Mononuclear cell (primary cell): ENCODE measurements at regions not wholly inside any gene's neighbourhood (a gene's known extent, or its start where the extent isn't known, plus 50 kb on each side); places are given as distances from the start of the nearest gene placed in this dataset.

Source experiments
- H3K27me3 ChIP-seq: 2 replicates; pipeline ENCODE4 v1.6.0; 2011; ENCODE audit warnings: low read length, control low read depth; ENCODE audit not compliant: insufficient read depth
- H3K4me1 ChIP-seq: 2 replicates; pipeline ENCODE4 v1.5.1; 2011; ENCODE audit warnings: mild to moderate bottlenecking, low read length, control low read depth; ENCODE audit not compliant: insufficient read depth
- H3K4me3 ChIP-seq: 2 replicates; pipeline ENCODE4 v1.5.1; 2011; ENCODE audit warnings: mild to moderate bottlenecking, low read length, moderate library complexity
- H3K9me3 ChIP-seq: 2 replicates; pipeline ENCODE4 v1.5.1; 2011; ENCODE audit warnings: low read depth, mild to moderate bottlenecking, control low read depth, low read length

- Histone ChIP-seq H3K27me3 (no peaks in the 10 kb centered on the region), H3K9me3 (no peaks in the 10 kb centered on the region), H3K4me1 (peaks cover under 1% of the 10 kb centered on the region), H3K4me3 (no peak overlapping the region)
Observed at GRCh38 chrX:40298069-40298468, 200.3 kb upstream of the BCOR start.

GRCh38 chrX:40291553-40291952 lies 193.8 kb upstream of the BCOR start:
- no peaks in the 10 kb centered on the region for H3K9me3 ChIP-seq
- no peaks in the 10 kb centered on the region for H3K4me1 ChIP-seq
- no peak overlapping the region for H3K4me3 ChIP-seq
- no peaks in the 10 kb centered on the region for H3K27me3 ChIP-seq

- no peaks in the 10 kb centered on the region for H3K4me1 ChIP-seq
- no peaks in the 10 kb centered on the region for H3K9me3 ChIP-seq
- H3K27me3 ChIP-seq = no peaks in the 10 kb centered on the region
- H3K4me3 ChIP-seq = no peak overlapping the region
Observed at GRCh38 chrX:40290517-40290916, 192.8 kb upstream of the BCOR start.

GRCh38 chrX:40285876-40286275 lies 188.1 kb upstream of the BCOR start:
- H3K27me3 ChIP-seq = no peaks in the 10 kb centered on the region
- no peak overlapping the region for H3K4me3 ChIP-seq
- H3K4me1 ChIP-seq = peaks cover 11% of the 10 kb centered on the region
- peaks cover 5% of the 10 kb centered on the region for H3K9me3 ChIP-seq

GRCh38 chrX:40284852-40285251 lies 187.1 kb upstream of the BCOR start:
- H3K27me3 ChIP-seq = no peaks in the 10 kb centered on the region
- no peak overlapping the region for H3K4me3 ChIP-seq
- peaks cover 5% of the 10 kb centered on the region for H3K9me3 ChIP-seq
- H3K4me1 ChIP-seq = peaks cover 11% of the 10 kb centered on the region

- Histone ChIP-seq H3K4me3 (no peak overlapping the region), H3K27me3 (no peaks in the 10 kb centered on the region), H3K9me3 (peaks cover 5% of the 10 kb centered on the region), H3K4me1 (peaks cover 15% of the 10 kb centered on the region)
Observed at GRCh38 chrX:40283981-40284380, 186.2 kb upstream of the BCOR start.

- peaks cover 5% of the 10 kb centered on the region for H3K9me3 ChIP-seq
- no peaks in the 10 kb centered on the region for H3K27me3 ChIP-seq
- no peak overlapping the region for H3K4me3 ChIP-seq
- peaks cover 15% of the 10 kb centered on the region for H3K4me1 ChIP-seq
Observed at GRCh38 chrX:40282946-40283660, 185.3 kb upstream of the BCOR start.

GRCh38 chrX:40282348-40282747 lies 184.6 kb upstream of the BCOR start:
- Histone ChIP-seq H3K4me1 (peaks cover 15% of the 10 kb centered on the region), H3K9me3 (peaks cover 5% of the 10 kb centered on the region), H3K4me3 (no peak overlapping the region), H3K27me3 (no peaks in the 10 kb centered on the region)

- Histone ChIP-seq H3K9me3 (peaks cover 5% of the 10 kb centered on the region), H3K27me3 (no peaks in the 10 kb centered on the region), H3K4me1 (peaks cover 15% of the 10 kb centered on the region), H3K4me3 (no peak overlapping the region)
Observed at GRCh38 chrX:40281336-40282005, 183.7 kb upstream of the BCOR start.

GRCh38 chrX:40279762-40280161 lies 182.0 kb upstream of the BCOR start:
- H3K27me3 ChIP-seq = no peaks in the 10 kb centered on the region
- H3K9me3 ChIP-seq = no peaks in the 10 kb centered on the region
- peaks cover 15% of the 10 kb centered on the region for H3K4me1 ChIP-seq
- H3K4me3 ChIP-seq = no peak overlapping the region

- H3K4me1 ChIP-seq = peaks cover 15% of the 10 kb centered on the region
- H3K4me3 ChIP-seq = no peak overlapping the region
- H3K27me3 ChIP-seq = no peaks in the 10 kb centered on the region
- H3K9me3 ChIP-seq = no peaks in the 10 kb centered on the region
Observed at GRCh38 chrX:40279091-40279430, 181.3 kb upstream of the BCOR start.

GRCh38 chrX:40278340-40279090 lies 180.8 kb upstream of the BCOR start:
- Histone ChIP-seq H3K9me3 (no peaks in the 10 kb centered on the region), H3K4me1 (peaks cover 17% of the 10 kb centered on the region), H3K4me3 (no peak overlapping the region), H3K27me3 (no peaks in the 10 kb centered on the region)

- no peaks in the 10 kb centered on the region for H3K27me3 ChIP-seq
- peaks cover 25% of the 10 kb centered on the region for H3K4me1 ChIP-seq
- no peaks in the 10 kb centered on the region for H3K9me3 ChIP-seq
- no peak overlapping the region for H3K4me3 ChIP-seq
Observed at GRCh38 chrX:40277672-40278071, 179.9 kb upstream of the BCOR start.

GRCh38 chrX:40273356-40274050 lies 175.7 kb upstream of the BCOR start:
- no peaks in the 10 kb centered on the region for H3K9me3 ChIP-seq
- H3K4me1 ChIP-seq = peaks cover 13% of the 10 kb centered on the region
- H3K4me3 ChIP-seq = no peak overlapping the region
- H3K27me3 ChIP-seq = no peaks in the 10 kb centered on the region

GRCh38 chrX:40272776-40273175 lies 175.0 kb upstream of the BCOR start:
- H3K9me3 ChIP-seq = no peaks in the 10 kb centered on the region
- peaks cover 21% of the 10 kb centered on the region for H3K4me1 ChIP-seq
- H3K4me3 ChIP-seq = no peak overlapping the region
- no peaks in the 10 kb centered on the region for H3K27me3 ChIP-seq
